HG03521 (cell line): ENCODE measurements at regions not wholly inside any gene's neighbourhood (a gene's known extent, or its start where the extent isn't known, plus 50 kb on each side); places are given as distances from the start of the nearest gene placed in this dataset.

Source experiments
- ATAC-seq: cut with Tn5 transposase; IDR thresholded peaks from one replicate; pipeline ENCODE4 v1.9.1; 2021; ENCODE audit warnings: mild to moderate bottlenecking, moderate library complexity; ENCODE audit not compliant: unreplicated experiment

GRCh38 chr4:136463941-136464340 lies 1068.4 kb downstream of the PCDH18 start:
- ATAC-seq, result no peak

- ATAC-seq, result no peak
Observed at GRCh38 chr4:136461533-136461932, 1070.8 kb downstream of the PCDH18 start.

GRCh38 chr4:136458326-136458725 lies 1074.0 kb downstream of the PCDH18 start:
- no peak for ATAC-seq

GRCh38 chr4:136457577-136457976 lies 1074.7 kb downstream of the PCDH18 start:
- no peak for ATAC-seq

GRCh38 chr4:136457004-136457403 lies 1075.3 kb downstream of the PCDH18 start:
- no peak for ATAC-seq

GRCh38 chr4:136443006-136443405 lies 1089.3 kb downstream of the PCDH18 start:
- ATAC-seq, result no peak

GRCh38 chr4:136442447-136442846 lies 1089.8 kb downstream of the PCDH18 start:
- no peak for ATAC-seq

- ATAC-seq, result no peak
Observed at GRCh38 chr4:136441629-136442282, 1090.5 kb downstream of the PCDH18 start.

- ATAC-seq, result no peak
Observed at GRCh38 chr4:136438645-136439044, 1093.6 kb downstream of the PCDH18 start.

GRCh38 chr4:136424052-136424451 lies 1108.2 kb downstream of the PCDH18 start:
- no peak for ATAC-seq

- no peak for ATAC-seq
Observed at GRCh38 chr4:136414981-136415380, 1117.3 kb downstream of the PCDH18 start.

GRCh38 chr4:136412708-136413107 lies 1119.6 kb downstream of the PCDH18 start:
- ATAC-seq, result no peak

GRCh38 chr4:136400829-136401228 lies 1131.5 kb downstream of the PCDH18 start:
- no peak for ATAC-seq

- no peak for ATAC-seq
Observed at GRCh38 chr4:136395212-136395722, 1137.0 kb downstream of the PCDH18 start.

GRCh38 chr4:136392576-136392975 lies 1139.7 kb downstream of the PCDH18 start:
- no peak for ATAC-seq

GRCh38 chr4:136390824-136391223 lies 1141.5 kb downstream of the PCDH18 start:
- ATAC-seq, result no peak

GRCh38 chr4:136383082-136383481 lies 1149.2 kb downstream of the PCDH18 start:
- no peak for ATAC-seq

- ATAC-seq, result no peak
Observed at GRCh38 chr4:136371231-136371630, 1161.1 kb downstream of the PCDH18 start.

GRCh38 chr4:136369073-136369472 lies 1163.2 kb downstream of the PCDH18 start:
- no peak for ATAC-seq

GRCh38 chr4:136357556-136357955 lies 1174.7 kb downstream of the PCDH18 start:
- no peak for ATAC-seq

GRCh38 chr4:136355970-136356369 lies 1176.3 kb downstream of the PCDH18 start:
- no peak for ATAC-seq

- no peak for ATAC-seq
Observed at GRCh38 chr4:136343340-136343739, 1189.0 kb downstream of the PCDH18 start.

- no peak for ATAC-seq
Observed at GRCh38 chr4:136342666-136343065, 1189.6 kb downstream of the PCDH18 start.
